Neural cell (in vitro differentiated cells): ENCODE measurements at regions not wholly inside any gene's neighbourhood (a gene's known extent, or its start where the extent isn't known, plus 50 kb on each side); places are given as distances from the start of the nearest gene placed in this dataset.

Source experiments
- H2AFZ ChIP-seq: fragments of 200-600, 300-800 bp; sonication (generic), shearing (Covaris generic); 2 replicates; pipeline ENCODE4 v1.6.0; 2014; ENCODE audit warnings: low read depth, mild to moderate bottlenecking, antibody characterized with exemption, low read length, moderate library complexity
- H3F3A ChIP-seq: fragments of 200-600 bp; shearing (Covaris generic); 2 replicates; pipeline ENCODE4 v1.6.1; 2016; ENCODE audit warnings: mild to moderate bottlenecking, moderate library complexity, mixed read lengths, antibody characterized with exemption, low read length; ENCODE audit not compliant: insufficient read depth, poor library complexity, severe bottlenecking
- H3K27ac ChIP-seq: fragments of 200-600, 300-800 bp; sonication (generic), shearing (Covaris generic); 2 replicates; pipeline ENCODE4 v1.5.1; 2014; ENCODE audit warnings: mild to moderate bottlenecking, low read length, moderate library complexity
- H3K27me3 ChIP-seq: fragments of 300-800, 200-600 bp; sonication (generic), shearing (Covaris generic); 2 replicates; pipeline ENCODE4 v1.6.0; 2014; ENCODE audit warnings: mild to moderate bottlenecking, low read depth, low read length, moderate library complexity; ENCODE audit not compliant: insufficient read depth
- H3K36me3 ChIP-seq: fragments of 300-800, 200-600 bp; sonication (generic), shearing (Covaris generic); 2 replicates; pipeline ENCODE4 v1.5.1; 2014; ENCODE audit warnings: mild to moderate bottlenecking, antibody characterized with exemption, low read length, moderate library complexity; ENCODE audit not compliant: insufficient read depth
- H3K4me2 ChIP-seq: fragments of 300-800, 200-600 bp; sonication (generic), shearing (Covaris generic); 2 replicates; pipeline ENCODE4 v1.6.0; 2014; ENCODE audit warnings: mild to moderate bottlenecking, low read length
- H3K4me3 ChIP-seq: fragments of 300-800, 200-600 bp; sonication (generic), shearing (Covaris generic); 2 replicates; pipeline ENCODE4 v1.5.1; 2014; ENCODE audit warnings: mild to moderate bottlenecking, low read length, moderate library complexity
- H3K79me2 ChIP-seq: fragments of 200-600 bp; shearing (Covaris generic); replicated peaks from 2 replicates; pipeline ENCODE4 v1.6.0; 2014; ENCODE audit warnings: mild to moderate bottlenecking, low read length, moderate library complexity; ENCODE audit not compliant: insufficient read depth
- H3K9ac ChIP-seq: fragments of 300-800, 200-600 bp; sonication (generic), shearing (Covaris generic); 2 replicates; pipeline ENCODE4 v1.6.1; 2016; ENCODE audit warnings: mild to moderate bottlenecking, low read length, mixed read lengths
- H3K9me2 ChIP-seq: fragments of 200-600 bp; shearing (Covaris generic); 2 replicates; pipeline ENCODE4 v1.6.1; 2016; ENCODE audit warnings: mild to moderate bottlenecking, low read length, mixed read lengths; ENCODE audit not compliant: insufficient read depth
- H3K9me3 ChIP-seq: fragments of 200-600, 300-800 bp; sonication (generic), shearing (Covaris generic); 2 replicates; pipeline ENCODE4 v1.6.1; 2016; ENCODE audit warnings: mild to moderate bottlenecking, mixed run types, low read length, moderate library complexity, mixed read lengths
- H4K20me1 ChIP-seq: fragments of 200-600 bp; shearing (Covaris generic); 2 replicates; pipeline ENCODE4 v1.6.1; 2016; ENCODE audit warnings: mild to moderate bottlenecking, mixed run types; ENCODE audit not compliant: insufficient read depth
- CTCF ChIP-seq: fragments of 450-650 bp; IDR thresholded peaks from 2 replicates; pipeline ENCODE4 v1.5.1; 2014; ENCODE audit warnings: antibody characterized with exemption, mild to moderate bottlenecking, moderate library complexity; ENCODE audit not compliant: poor library complexity, severe bottlenecking
- EP300 ChIP-seq: fragments of 450-650 bp; conservative IDR thresholded peaks from 2 replicates; pipeline ENCODE4 v1.6.1; 2014; ENCODE audit warnings: antibody characterized with exemption, mild to moderate bottlenecking, moderate library complexity; ENCODE audit not compliant: poor library complexity, severe bottlenecking
- EZH2 ChIP-seq: fragments of 200-600, 300-800 bp; shearing (Covaris generic), sonication (generic); IDR thresholded peaks from 2 replicates; pipeline ENCODE4 v1.6.1; 2014; ENCODE audit warnings: antibody characterized with exemption, low read length, borderline replicate concordance, mild to moderate bottlenecking; ENCODE audit not compliant: insufficient read depth, poor library complexity, severe bottlenecking
- MXI1 ChIP-seq: fragments of 450-650 bp; conservative IDR thresholded peaks from 2 replicates; pipeline ENCODE4 v1.6.1; 2014; ENCODE audit warnings: antibody characterized with exemption, mild to moderate bottlenecking; ENCODE audit not compliant: poor library complexity, severe bottlenecking
- POLR2AphosphoS5 ChIP-seq: IDR thresholded peaks from 2 replicates; pipeline ENCODE4 v1.6.1; 2012
- RAD21 ChIP-seq: fragments of 450-650 bp; conservative IDR thresholded peaks from 2 replicates; pipeline ENCODE4 v1.6.1; 2014; ENCODE audit warnings: antibody characterized with exemption, mild to moderate bottlenecking, moderate library complexity
- REST ChIP-seq: IDR thresholded peaks from 2 replicates; pipeline ENCODE4 v1.6.1; 2012; ENCODE audit warnings: borderline replicate concordance
- SMC3 ChIP-seq: fragments of 450-650 bp; conservative IDR thresholded peaks from 2 replicates; pipeline ENCODE4 v1.6.1; 2014; ENCODE audit warnings: antibody characterized with exemption, mild to moderate bottlenecking, moderate library complexity; ENCODE audit not compliant: poor library complexity
- TAF1 ChIP-seq: IDR thresholded peaks from 2 replicates; pipeline ENCODE4 v1.6.1; 2012; ENCODE audit warnings: low read depth

GRCh38 chrX:68939868-68940267, 111.0 kb downstream of the EFNB1 start:
- H3K9me3 ChIP-seq, result no peaks in the 10 kb centered on the region
- no peak overlapping the region for H3K4me2 ChIP-seq
- H2AFZ ChIP-seq, result no peak overlapping the region
- H3K27ac ChIP-seq, result no peak overlapping the region
- no peaks in the 10 kb centered on the region for H4K20me1 ChIP-seq
- TF ChIP-seq SMC3, result no peak
- TF ChIP-seq TAF1, result no peak
- TF ChIP-seq EZH2, result no peak
- TF ChIP-seq MXI1, result no peak
- TF ChIP-seq POLR2AphosphoS5, result no peak
- no peak for TF ChIP-seq REST
- no peak for TF ChIP-seq RAD21
- TF ChIP-seq CTCF, result no peak
- no peak for TF ChIP-seq EP300
- no peaks in the 10 kb centered on the region for H3K36me3 ChIP-seq
- H3K4me3 ChIP-seq, result no peak overlapping the region
- no peaks in the 10 kb centered on the region for H3K9me2 ChIP-seq
- H3K9ac ChIP-seq, result no peak overlapping the region
- no peaks in the 10 kb centered on the region for H3K79me2 ChIP-seq
- no peaks in the 10 kb centered on the region for H3K27me3 ChIP-seq
- no peaks in the 10 kb centered on the region for H3F3A ChIP-seq

- Histone ChIP-seq H3K4me2 (no peak overlapping the region), H2AFZ (no peak overlapping the region), H3K9me2 (no peaks in the 10 kb centered on the region), H3K9ac (no peak overlapping the region), H3F3A (no peaks in the 10 kb centered on the region), H3K9me3 (no peaks in the 10 kb centered on the region), H3K27me3 (no peaks in the 10 kb centered on the region), H4K20me1 (no peaks in the 10 kb centered on the region), H3K36me3 (no peaks in the 10 kb centered on the region), H3K79me2 (no peaks in the 10 kb centered on the region), H3K4me3 (no peak overlapping the region), H3K27ac (no peak overlapping the region)
- TF ChIP-seq SMC3 (no peak), POLR2AphosphoS5 (no peak), TAF1 (no peak), CTCF (no peak), EZH2 (no peak), RAD21 (no peak), EP300 (no peak), REST (no peak), MXI1 (no peak)
These were observed 109.6 kb downstream of the EFNB1 start for GRCh38 chrX:68938244-68939004.
